ENCODE measurements at regions not wholly inside any gene's neighbourhood (a gene's known extent, or its start where the extent isn't known, plus 50 kb on each side); places are given as distances from the start of the nearest gene placed in this dataset.

GRCh38 chr1:191279266-191279800 is 801.7 kb upstream of the BRINP3 start:
- BruUV-seq (replicated peaks), result no TSS peak

More at GRCh38 chr1:191279266-191279800, 801.7 kb upstream of the BRINP3 start:
- Histone ChIP-seq H3K4me1 (ENCODE audit: control insufficient read depth, insufficient read depth, low read length) (no peaks in the 10 kb centered on the region), H2BK20ac (ENCODE audit: low read depth, low read length) (no peak overlapping the region), H3K36me3 (ENCODE audit: control insufficient read depth, insufficient read depth, low read length) (no peaks in the 10 kb centered on the region), H3K9ac (ENCODE audit: low read depth, low read length) (no peak overlapping the region), H2AK9ac (replicated peaks; ENCODE audit: low read depth, low read length, poor library complexity) (no peak overlapping the region), H3K4me2 (ENCODE audit: low read depth, low read length) (no peak overlapping the region), H2BK15ac (ENCODE audit: low read depth, low read length) (no peak overlapping the region), H4K91ac (ENCODE audit: insufficient read depth, low read depth, low read length) (no peak overlapping the region), H3K18ac (ENCODE audit: low read depth, low read length) (no peak overlapping the region), H3K4me3 (ENCODE audit: insufficient read depth, low read depth, low read length) (no peak overlapping the region), H4K8ac (ENCODE audit: low read depth in 2 of 2, low read length in 2 of 2) (no peak overlapping the region), H2AK5ac (ENCODE audit: low read depth, low read length) (no peak overlapping the region), H2BK120ac (ENCODE audit: low read depth, low read length) (no peak overlapping the region), H2AFZ (replicated peaks; ENCODE audit: low read length, poor library complexity) (no peak overlapping the region), H3K79me1 (ENCODE audit: low read depth in 1 of 2, low read length in 2 of 2) (no peaks in the 10 kb centered on the region), H4K5ac (ENCODE audit: low read depth, low read length) (no peak overlapping the region), H3K27me3 (ENCODE audit: control insufficient read depth, insufficient read depth, low read length) (no peaks in the 10 kb centered on the region), H3K9me3 (ENCODE audit: control insufficient read depth, insufficient read depth, low read length) (peaks cover 2% of the 10 kb centered on the region; the same call in 1 of the 2 replicates), H3K14ac (replicated peaks; ENCODE audit: low read depth, low read length) (no peak overlapping the region), H2BK5ac (ENCODE audit: low read depth, low read length, poor library complexity, severe bottlenecking) (no peak overlapping the region), H3K23ac (ENCODE audit: low read depth, low read length) (no peak overlapping the region), H4K20me1 (ENCODE audit: insufficient read depth, low read length) (no peaks in the 10 kb centered on the region), H3K27ac (ENCODE audit: insufficient read depth, low read length) (no peak overlapping the region), H3K9me1 (ENCODE audit: insufficient read depth, low read length) (no peaks in the 10 kb centered on the region), H3K4ac (ENCODE audit: low read depth, low read length) (no peak overlapping the region), H3K56ac (ENCODE audit: extremely low read depth, insufficient read depth, low read length) (no peak overlapping the region)
- intact Hi-C loops (cut with micrococcal nuclease) (no loop called here), in situ Hi-C loops (cut with MboI; ENCODE audit: low sequenced_read_pairs) (no loop called here), dilution Hi-C loops (cut with HindIII; ENCODE audit: low sequenced_read_pairs, unreplicated experiment) (no loop called here)
- TF ChIP-seq USF2 (IDR thresholded peaks at IDR 0.05; ENCODE audit: low read depth, low read length) (no peak), MXI1 (IDR thresholded peaks at IDR 0.05; ENCODE audit: borderline replicate concordance, low read depth, low read length) (no peak), ELK1 (IDR thresholded peaks at IDR 0.05; ENCODE audit: borderline replicate concordance, low read depth, low read length) (no peak), MAZ (IDR thresholded peaks at IDR 0.05; ENCODE audit: borderline replicate concordance, low read depth, low read length) (no peak), NFE2L2 (IDR thresholded peaks at IDR 0.05; ENCODE audit: low read depth, low read length) (no peak), RFX5 (IDR thresholded peaks at IDR 0.05; ENCODE audit: low read depth, low read length) (no peak), CEBPB (IDR thresholded peaks at IDR 0.05; ENCODE audit: low read depth, low read length) (peak; percentile 84), FOS (IDR thresholded peaks at IDR 0.05; ENCODE audit: low read depth, low read length) (no peak)
- DNase-seq, result no peak
- ChIA-PET POLR2A (ENCODE audit: unreplicated experiment) (no interaction called here), CTCF (no interaction called here)
- ATAC-seq (ENCODE audit: low read depth), result no peak
- no CpG with 5 or more reads among the region's 2 CpGs for WGBS, 2 experiments (ENCODE audit: extremely low coverage in 2 of 2, insufficient read length in 1 of 2)

Data from IMR-90 (cell line).